Middle frontal gyrus (tissue), 1 donor: ENCODE measurements at regions not wholly inside any gene's neighbourhood (a gene's known extent, or its start where the extent isn't known, plus 50 kb on each side); places are given as distances from the start of the nearest gene placed in this dataset.
"Not testable (repeated sequence)": the region's sequence is repeated elsewhere in the genome, so short reads cannot be mapped to it uniquely, and the experiment has no call there.

Experiments
- DNase-seq: peaks from one replicate; pipeline ENCODE4 v3.0.0-alpha.2; 2015; ENCODE audit warnings: low spot score; ENCODE audit errors: extremely low spot score

DNA sequence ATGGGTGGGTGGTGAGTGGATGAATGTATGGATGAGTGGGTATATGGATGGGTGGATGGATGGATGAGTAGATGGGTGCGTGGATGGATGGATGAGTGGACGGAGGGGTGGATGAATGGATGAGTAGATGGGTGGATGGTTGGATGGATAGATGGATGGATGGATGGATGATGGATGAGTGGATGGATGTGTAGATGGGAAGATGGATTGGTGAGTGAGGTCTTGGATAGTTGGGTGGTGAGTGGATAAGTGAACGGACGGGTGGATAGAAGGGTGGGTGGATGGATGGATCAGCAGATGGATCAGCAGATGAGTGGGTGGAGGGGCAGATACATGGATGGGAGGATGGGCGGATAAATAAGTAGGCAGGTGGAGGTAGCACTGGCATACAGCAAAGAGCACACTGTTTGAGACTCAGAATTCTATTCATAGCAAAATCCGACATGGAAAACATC lies 163.5 kb downstream of the C9orf50 start:
- no peak for DNase-seq

GRCh38 chr9:129456549-129457324 lies 164.2 kb downstream of the C9orf50 start:
- no peak for DNase-seq

DNA sequence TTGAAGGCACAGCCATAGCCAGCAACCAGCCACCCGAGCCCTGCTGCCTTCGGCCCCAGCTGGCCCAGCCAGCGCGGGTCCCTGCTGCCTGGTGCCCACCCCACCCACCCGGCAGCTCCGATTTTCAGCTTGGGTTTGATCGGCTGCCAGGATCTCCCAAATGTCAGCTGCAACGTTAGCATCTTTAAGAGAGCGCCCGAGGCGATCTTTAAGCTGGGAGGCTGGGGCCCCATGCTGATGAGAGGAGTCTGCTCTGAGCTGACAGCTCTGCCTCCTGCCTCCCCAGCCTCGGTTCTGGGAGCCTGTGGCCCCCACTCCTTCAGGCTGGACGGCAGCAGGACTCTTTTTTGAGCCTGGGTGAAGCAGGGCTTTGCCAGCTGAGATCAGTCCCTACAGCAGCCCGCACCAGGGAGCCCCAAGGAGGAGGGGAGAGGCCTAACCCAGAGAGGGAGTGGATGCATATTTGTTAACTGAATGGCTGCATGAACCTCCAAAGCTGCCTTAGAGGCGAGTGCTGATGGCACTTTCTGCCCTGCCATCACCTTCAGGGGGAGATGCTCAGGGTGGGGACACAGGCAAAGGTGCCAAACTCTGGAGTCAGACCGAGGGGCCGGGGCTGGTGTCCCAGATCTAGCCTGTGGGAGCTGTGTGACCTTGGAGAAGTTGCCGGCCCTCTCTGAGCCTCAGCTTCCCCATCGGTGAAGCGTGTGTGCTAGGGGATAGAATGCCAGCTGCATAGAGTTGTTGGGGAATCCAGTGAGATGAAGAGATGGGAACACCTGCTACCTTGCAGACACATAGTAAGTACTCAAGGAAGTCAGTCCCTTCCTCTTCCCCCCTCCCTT lies 165.5 kb downstream of the C9orf50 start:
- DNase-seq, result no peak

DNA sequence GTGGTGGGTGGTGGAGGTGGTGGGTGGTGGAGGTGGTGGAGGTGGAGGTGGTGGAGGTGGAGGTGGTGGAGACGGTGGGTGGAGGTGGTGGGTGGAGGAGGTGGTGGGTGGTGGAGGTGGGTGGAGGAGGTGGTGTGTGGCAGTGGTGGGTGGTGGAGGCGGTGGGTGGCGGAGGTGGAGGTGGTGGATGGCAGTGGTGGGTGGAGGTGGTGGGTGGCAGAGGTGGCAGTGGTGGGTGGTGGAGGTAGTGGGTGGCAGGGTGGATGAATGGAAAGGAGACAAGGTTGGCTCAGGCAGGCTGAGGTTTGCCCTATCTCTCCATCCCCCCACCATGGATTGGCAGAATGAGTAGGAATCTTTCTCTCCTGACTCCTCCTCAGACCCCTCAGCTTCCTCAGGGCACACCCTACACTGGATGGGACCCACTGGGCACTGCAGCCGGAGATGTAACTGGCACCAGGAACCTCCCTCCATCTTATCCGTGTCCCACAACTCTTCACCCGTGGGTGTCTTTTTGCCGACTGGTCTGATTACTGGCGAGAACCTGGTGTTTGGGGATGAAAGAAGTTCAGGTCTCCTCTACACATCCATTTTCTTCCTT lies 166.3 kb downstream of the C9orf50 start:
- no peak for DNase-seq

DNA sequence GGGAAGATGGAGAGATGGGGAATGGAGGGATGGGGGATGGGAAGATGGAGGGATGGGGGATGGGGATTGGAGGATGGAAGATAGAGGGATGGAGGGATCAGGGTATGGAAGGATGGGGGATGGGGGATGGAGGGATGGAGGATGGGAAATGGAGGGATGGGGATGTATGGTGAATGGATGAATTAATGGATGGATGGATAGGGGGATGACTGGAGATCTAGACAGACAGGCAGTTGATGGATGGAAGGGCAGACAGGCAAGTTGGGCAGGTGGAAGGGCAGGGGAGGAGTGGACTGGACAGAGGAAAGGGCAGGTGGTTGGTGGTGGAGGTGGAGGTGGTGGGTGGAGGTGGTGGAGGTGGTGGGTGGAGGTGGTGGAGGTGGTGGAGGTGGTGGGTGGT lies 167.2 kb downstream of the C9orf50 start:
- DNase-seq, result no peak

DNA sequence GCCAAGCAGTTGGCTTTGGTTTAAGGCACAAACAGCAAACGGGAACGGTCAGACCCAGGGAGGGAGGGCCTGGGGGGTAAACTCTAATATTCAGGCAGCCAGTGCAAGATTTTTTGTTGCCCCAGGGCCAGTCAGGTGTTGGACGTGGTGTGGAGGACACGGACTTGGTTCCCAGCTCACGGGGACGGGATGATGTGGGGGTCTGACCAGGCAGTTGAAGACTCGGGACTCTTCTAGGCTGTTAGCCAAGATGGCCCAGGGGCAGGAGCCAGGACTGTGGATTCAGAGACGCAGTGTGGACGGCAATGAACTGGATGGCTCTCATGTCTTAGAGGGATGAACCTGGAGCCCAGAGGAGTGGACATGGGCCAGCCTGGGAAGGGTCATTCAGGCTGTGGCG lies 169.2 kb downstream of the C9orf50 start:
- DNase-seq, result no peak

- DNase-seq, result no peak
These were observed 169.7 kb downstream of the C9orf50 start for GRCh38 chr9:129451089-129451656.

DNA sequence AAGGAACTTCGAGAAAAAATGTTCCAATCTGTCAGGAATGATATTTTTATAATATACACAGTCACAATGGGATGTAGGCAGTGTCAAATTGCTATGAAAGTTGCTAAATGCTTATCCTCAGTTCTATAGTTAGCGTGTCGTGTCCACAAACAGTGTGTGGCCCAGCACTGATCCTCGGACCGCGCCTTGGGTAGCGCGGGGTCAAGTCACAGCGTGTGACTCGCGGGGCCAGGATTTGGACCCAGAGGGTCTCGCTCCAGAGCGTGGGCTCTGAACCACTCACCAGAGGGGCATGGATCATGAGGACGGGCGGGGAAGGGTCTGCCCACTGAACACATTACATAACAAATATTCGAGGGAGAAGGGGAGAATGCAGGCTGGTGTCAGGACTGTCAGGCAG lies 171.8 kb downstream of the C9orf50 start:
- no peak for DNase-seq

- no peak for DNase-seq
These were observed 173.9 kb downstream of the C9orf50 start for GRCh38 chr9:129446828-129447550.

- no peak for DNase-seq
These were observed 175.1 kb downstream of the C9orf50 start for GRCh38 chr9:129445794-129446306.

DNA sequence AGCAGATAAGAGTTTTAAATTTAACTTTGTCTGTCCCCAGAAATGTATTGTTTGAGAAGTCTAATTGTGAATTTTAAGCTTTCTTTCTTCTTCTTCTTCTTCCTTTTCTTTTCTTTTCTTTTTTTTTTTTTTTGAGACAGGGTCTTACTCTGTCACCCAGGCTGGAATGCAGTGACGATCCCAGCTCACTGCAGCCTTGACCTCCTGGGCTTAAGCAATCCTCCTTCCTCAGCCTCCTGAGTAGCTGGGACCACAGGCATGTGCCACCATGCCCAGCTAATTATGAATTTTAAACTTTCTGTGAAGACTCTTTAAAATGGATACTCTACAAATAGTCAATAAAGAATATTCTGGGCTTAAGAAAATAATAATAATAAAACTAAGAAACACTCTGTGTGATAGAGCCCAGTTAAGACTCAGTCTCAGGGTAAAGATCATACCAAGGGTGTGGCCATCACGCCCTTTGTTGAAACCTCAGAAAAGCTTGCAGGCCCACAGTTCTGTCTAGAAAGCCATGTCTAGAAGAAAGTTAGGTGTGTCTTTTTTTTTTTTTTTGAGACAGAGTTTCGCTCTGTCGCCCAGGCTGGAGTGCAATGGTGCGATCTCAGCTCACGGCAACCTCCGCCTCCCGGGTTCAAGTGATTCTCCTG lies 177.3 kb downstream of the C9orf50 start:
- DNase-seq, result not testable (repeated sequence)

DNA sequence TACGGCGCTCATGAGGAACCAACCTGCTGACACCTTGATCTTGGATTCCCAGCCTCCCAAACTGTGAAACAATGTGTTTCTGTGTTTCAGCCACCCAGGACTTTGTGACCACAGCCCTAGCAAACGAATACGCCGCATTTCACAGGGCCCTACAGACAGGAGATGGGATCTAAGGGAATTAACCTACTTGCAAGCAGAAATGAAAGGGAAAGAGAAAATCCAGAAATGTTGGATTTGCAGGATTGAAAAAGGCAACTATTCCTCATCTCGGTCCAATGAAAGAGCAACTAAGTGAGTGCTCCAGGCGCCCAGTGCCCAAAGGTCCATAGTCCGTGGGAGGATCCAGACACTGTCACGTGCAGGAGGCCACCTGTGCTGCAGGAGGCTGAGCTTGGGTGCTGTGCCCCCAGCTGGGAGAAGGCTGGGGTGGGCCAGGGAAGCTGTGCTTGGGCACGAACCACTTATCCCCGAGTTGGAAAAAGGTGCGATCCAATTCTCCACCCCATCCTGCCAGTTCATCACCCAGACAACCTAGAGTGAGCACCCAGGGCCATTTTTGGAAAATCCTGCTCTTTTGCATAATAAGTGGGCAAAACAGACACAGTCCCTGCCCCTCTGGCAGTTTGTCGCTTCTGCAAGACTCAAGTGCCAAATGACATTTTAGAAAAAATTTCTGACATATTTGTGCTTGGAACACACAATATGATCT lies 177.9 kb downstream of the C9orf50 start:
- no peak for DNase-seq

DNA sequence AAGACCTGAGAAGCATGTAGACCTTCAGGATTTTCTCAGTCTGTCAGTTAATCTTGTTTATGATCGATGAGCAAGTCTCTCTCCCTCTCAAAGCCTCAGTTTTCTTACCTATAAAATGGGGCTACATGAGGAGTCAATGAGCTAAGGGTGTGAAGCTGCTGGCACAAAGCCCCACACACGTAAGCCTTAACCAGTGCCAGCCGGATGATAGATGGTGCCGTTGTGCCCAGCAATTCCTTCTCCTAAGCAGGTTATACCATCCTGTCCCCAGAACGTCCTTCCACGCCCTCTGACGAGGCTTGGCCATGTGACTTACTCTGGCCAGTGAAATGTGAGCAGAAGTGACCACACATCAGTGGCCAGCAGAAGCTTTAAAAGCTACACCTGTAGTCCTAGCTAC lies 179.0 kb downstream of the C9orf50 start:
- no peak for DNase-seq

GRCh38 chr9:129440435-129441186 lies 180.3 kb downstream of the C9orf50 start:
- no peak for DNase-seq

DNA sequence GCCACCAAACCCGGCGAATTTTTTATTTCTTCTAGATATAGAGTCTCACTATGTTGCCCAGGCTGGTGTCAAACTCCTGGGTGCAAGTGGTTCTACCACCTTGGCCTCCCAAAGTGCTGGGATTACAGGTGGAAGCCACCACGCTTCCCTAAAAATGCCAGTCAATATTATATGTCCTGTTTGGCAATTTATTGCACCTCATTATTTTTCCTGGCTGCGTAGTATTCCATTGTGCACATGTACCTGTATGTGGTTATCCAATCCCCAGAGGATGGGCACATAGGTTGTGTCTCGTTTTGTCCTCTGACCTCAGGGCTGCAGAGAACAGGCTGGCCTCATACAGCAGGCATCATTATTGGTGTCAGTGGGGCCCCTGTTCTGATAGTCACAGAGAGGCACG lies 181.7 kb downstream of the C9orf50 start:
- no peak for DNase-seq

GRCh38 chr9:129437626-129438323 lies 183.1 kb downstream of the C9orf50 start:
- DNase-seq, result no peak

DNA sequence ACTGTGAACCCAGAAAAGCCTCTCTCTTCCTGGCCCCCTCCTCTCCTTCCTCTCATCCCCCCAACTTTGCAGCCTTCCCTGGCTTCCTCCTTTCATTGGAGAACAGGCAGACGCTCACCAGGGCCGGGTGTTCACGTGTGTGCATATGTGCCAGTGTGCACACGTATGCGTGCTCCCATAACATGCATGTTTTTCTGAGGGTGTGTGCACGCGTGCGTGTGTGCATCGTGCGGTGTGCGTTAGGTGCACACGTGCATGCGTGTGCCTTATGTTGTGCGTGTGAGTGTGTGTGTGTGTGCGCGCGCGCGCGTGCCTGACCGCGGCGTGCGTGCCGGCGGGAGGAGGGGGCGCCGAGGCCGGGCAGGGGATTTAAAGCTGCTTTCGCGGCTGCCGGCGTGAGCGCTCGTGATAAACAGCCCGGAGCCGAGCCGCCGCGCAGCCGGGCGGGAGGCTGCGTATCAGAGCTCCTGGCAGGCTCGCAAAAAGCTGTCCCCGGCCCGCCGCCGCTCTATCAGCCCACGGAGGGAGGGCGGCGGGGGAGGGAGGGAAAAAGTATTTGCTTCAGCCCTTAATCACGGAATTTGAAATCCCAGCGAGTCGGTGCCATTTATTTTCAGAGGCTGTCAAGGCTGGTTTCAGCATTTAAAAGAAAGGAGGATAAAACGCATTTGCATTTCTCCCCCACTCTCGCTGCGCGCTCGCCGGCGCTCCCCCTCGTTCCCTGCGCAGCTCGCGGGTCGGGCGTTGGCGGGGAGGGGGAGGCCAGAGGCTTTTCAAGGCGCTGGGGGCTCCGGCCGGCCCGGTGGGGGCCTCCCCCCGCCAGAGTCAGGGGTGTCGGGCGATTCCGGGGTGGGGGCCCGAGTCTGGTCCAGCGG lies 183.9 kb downstream of the C9orf50 start:
- peak; percentile 55 for DNase-seq
